ENCODE measurements at regions not wholly inside any gene's neighbourhood (a gene's known extent, or its start where the extent isn't known, plus 50 kb on each side); places are given as distances from the start of the nearest gene placed in this dataset.

DNA sequence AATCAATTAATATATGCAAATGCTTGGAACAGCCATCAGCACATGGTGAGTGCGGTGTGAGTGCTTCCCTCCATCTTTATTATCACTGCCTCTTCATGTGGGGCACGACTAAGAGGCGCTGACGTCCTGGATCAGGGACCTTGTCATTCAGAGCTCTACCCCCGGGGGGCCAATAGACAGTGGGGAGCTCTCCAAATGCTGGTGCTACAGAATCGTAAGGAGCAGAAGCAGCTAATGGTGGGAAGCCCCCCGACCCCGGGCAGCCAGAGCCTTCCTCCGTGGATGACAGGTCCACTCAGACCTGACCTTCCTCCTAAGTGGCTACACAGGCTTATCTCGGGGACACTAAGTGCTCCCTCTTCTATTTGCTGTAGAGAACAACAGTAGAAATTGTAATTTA is 257.5 kb upstream of the PMEPA1 start:
- TF ChIP-seq, protein P1, sequence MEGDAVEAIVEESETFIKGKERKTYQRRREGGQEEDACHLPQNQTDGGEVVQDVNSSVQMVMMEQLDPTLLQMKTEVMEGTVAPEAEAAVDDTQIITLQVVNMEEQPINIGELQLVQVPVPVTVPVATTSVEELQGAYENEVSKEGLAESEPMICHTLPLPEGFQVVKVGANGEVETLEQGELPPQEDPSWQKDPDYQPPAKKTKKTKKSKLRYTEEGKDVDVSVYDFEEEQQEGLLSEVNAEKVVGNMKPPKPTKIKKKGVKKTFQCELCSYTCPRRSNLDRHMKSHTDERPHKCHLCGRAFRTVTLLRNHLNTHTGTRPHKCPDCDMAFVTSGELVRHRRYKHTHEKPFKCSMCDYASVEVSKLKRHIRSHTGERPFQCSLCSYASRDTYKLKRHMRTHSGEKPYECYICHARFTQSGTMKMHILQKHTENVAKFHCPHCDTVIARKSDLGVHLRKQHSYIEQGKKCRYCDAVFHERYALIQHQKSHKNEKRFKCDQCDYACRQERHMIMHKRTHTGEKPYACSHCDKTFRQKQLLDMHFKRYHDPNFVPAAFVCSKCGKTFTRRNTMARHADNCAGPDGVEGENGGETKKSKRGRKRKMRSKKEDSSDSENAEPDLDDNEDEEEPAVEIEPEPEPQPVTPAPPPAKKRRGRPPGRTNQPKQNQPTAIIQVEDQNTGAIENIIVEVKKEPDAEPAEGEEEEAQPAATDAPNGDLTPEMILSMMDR (IDR thresholded peaks at IDR 0.05; ENCODE audit: low read length), result no peak
- no peak for TF ChIP-seq EZH2 (IDR thresholded peaks at IDR 0.05; ENCODE audit: borderline replicate concordance, low read length)

All from OCI-LY1 (cell line).